HG03175 (cell line): ENCODE measurements at regions not wholly inside any gene's neighbourhood (a gene's known extent, or its start where the extent isn't known, plus 50 kb on each side); places are given as distances from the start of the nearest gene placed in this dataset.

ENCODE experiments used
- ATAC-seq: cut with Tn5 transposase; IDR thresholded peaks from one replicate; pipeline ENCODE4 v1.9.1; 2021; ENCODE audit warnings: mild to moderate bottlenecking, moderate library complexity; ENCODE audit not compliant: unreplicated experiment

DNA sequence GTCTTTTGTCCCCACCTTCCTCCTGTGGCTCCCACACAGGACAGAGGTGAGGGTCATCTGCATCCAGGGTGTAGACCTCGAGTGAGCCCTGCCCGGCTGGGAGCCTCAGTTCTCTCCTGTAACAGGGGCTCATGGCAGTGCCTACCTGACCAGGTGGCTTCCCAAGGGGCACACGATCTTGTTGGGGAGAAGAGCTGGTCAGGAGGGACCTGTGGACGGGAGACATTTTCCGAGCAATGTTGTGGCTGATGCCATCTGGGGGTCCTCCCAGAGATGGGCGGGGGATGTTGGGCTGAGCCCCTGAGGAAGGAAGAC is 51.9 kb downstream of the CEBPB start:
- no peak for ATAC-seq

DNA sequence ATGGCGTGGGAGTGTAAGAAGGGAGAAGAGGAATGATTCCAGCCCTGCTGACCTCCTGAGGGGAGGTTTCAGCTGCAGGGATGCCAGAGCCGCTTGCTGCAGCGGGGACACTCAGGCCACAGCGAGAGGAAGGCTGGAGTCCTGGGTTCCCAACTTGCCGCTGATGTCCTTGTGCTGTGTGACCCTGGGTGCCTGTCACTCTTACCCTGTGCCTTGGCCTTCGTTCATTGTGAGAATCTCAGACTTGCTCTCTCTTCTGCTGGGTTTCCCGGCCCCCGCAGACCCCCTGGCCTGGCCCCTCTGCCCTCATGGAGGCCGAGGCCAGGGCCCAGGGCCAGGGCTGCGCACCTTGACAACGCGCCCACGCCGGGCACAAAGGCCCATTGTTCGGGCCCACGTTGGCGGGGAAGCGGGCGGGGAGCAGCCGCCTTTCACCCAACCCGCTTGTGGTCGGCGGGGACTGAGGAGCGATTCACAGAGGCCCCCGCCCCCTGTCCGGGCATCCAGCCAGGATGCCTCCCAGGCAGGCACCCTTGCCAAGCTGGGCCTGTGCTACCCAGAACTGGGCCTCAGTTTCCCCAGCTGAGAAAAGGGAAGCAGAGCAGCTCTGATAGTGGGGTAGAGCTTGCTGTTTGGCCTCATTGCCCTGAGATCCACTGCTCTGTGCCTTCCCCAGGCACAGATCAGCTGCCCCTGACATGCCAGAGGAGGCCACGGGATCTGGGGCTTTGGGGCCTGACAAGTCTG is 52.4 kb downstream of the CEBPB start:
- no peak for ATAC-seq

DNA sequence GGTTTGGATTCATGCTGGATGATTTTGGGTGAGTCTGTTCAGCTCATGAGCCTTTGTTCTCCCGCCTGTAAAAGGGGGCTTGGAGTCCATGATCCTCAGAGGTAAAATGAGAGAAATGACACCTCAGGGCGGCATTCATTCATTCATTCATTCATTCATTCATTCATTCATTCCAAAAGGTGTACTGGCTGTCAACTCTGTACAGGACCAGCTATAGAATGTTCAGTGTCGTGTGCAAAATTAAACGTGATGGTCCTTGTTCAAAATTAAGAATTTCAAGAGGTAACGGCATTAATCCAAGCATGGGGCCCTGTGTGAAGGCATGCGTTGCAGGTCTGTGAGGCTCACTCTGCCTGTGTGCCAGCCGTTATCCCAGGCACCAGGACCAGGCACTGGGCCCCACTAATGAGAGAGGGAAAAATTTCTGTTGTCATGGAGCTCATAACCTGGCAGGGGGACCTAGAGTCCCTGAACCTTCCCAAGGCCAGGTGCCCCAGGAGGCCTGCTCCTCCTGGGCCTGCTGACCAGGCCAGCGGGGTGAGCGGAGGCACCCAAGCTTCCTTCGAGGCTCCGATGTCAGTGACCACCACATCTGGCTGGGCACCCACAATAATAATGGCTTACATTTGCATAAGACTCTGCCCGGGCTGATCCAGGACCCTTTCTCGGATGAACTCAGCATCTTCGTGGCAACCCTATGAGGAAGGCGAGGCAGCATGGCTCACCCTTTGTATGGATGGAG is 53.2 kb downstream of the CEBPB start:
- ATAC-seq, result no peak

DNA sequence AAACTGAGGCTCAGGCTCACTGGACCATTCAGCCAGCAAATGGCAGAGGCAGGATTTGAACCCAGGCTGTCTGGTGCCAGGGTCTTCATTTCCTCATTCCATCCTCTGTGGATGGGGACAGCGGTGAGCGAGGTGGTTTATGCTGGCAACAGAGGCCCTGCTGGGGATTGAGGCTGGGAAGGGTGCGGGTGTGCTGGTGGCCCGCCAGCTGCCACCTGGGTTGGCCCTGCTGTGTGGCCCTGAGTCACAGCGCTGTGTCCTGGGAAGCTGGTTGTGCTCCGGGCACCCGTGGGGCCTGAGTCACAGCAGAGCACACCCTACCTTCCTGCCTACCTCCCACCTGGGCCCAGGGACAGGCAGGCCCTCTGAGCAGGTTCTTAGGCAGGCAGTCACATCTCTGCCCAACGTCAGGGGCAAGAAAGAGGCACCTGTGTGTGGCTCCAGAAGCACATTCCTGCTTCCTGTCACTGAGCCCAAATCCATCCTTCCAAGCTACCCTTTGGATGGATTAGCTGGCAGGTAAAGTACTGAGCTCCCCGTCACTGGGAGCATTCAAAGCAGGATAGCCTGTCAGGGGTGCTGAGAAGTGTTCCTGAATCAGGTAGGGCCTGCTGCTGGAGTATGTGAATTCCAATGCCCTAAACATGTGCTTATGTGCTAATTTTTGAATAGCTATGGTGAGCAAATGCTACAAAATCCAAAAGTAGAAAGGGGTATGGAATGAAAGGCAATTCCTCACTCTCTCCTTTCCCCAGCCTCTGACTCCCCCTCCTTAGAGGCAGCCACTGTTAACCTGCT is 53.9 kb downstream of the CEBPB start:
- no peak for ATAC-seq

DNA sequence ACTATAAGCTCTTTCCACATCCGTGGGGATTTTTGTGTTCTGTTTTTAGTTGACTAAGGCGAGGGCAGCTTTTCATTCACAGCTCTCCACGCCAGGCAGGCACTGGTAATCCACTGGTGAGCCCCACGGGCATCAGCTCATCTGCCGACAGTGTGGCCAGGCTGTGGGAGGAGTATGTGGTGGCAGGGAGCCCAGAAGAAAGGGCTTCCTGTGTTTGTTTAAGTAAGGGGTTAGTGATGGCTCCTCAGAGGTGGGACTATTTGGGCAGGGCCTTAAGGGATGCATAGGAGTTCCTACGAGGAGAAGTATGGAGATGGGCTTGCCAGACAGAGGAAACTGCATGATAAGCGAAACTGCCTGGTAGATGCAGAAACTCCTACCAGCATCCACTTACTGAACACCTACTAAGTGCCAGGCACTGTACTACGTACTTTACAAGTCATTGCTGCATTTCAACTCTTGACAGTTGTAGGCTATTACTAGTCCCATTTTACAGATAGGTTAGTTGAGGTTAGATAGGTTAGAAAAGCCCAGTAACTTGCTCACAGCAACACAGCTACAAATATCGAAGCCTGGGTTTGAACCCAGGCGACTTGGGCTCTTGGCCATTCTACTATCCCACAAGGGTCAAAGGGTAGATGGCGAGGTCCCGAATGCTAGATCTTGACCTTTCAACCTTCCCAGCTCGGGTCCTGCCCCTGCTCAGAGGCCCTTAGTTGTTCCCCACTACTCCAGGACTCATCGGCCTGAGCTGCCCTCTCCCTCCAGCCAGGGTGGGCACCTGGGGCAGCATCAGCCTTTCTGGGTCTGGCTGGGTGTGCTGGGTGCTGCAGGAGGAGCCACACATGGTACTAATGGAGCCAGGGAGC is 55.1 kb downstream of the CEBPB start:
- no peak for ATAC-seq

DNA sequence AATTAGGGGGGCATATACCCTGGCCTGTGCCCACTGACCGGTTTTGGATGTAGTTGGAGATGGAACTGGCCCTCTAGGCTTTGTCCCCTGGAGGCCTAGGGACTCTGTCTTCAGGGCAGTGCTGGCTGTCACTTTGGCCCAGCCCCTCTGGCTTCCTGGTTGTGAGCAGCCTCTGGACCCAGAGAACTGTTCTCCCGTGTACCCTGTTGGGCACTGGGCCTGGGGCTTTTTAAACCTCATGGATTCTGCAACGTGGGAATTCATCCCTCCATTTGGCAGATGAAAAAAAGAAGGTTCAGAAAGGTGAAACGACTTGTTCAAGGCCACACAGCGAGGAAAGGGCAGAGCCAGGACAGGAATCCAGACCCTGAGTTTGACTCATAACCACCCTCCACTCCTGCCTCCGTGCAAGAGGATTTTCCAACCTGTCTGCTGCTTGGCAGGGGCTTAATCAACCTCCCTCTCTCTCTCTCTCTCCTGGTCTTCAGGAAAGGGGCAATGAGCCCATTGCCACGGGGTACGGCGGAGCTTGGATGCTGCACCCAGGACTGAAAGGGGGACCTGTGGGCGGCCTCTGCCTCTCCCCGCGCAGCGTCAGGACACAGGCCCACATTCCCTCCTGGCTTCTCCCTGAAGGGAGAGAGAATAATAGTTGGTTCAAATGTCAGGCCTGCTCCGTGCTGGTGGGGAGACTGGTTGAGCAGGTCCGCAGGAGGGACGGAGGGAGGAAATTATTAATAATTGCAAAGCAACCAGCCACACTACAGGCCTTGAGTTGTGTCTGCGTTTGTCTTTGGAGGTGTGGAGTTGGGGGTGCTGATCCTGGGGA is 56.0 kb downstream of the CEBPB start:
- no peak for ATAC-seq

DNA sequence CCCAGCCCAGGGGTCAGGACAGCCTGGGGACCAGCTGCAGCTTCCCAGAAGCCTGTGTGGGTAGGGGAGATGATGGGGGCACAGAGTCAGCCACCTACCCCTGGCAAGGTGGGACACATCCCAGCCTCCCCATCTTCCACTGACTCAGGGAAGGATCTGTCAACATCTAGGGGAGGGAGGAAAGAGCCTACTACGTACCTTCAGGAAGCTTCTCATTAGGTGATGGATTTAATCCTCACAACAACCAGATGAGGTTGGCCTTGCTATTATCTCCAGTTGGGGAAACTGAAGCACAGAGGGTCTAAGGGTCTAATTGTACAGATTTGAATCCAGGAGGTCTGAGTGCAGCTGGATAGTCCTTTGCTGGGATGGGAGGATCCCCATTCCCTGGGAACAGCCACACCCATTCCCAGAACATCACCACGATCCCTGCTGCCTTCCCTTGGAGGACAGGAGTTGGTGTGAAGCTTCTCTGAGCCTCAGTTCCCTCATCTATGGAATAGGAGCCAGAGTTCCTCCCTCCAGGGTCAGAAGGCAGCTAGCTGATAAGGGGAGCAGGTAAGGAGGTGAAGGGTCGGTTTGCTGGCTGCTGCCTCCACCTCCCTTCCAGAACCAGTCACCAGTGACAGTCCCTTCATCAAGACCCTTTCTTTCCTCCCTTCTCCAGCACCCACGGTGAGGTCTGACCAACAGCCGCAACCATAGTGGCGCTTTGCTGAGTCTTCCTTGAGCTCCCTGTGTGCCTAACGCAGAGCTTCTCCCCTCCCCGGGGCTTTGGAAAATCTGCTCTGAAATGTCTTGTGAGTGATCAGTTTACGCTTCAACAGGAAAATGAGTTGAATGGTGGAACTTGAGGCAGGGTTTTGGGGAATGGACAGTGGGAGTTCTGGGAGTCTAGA is 56.8 kb downstream of the CEBPB start:
- no peak for ATAC-seq

DNA sequence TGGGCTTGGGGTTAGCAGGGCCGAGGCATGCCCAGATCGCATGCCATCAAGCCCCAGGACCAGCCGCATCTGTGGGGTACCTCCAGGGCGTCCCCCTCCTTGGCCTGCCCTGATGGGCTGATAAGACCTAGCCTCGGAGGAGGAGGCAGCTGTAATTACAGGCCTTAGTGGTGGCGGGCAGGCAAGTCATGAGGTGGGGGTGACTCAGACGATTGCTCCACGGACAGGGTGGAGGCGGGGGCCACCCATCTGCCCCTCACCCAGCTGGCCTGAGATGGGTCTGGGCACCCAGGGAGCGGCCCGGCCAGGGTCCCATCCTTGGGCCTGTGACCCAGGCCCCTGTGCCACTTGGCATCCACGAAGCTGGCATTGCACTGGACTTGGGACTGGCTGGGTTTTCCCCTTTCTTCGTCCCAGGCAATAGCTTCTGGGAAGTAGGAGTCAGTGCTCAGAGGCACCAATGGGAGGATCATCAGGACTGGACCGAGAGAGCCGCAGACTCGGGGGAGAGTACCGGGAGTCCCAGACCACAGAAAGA is 57.5 kb downstream of the CEBPB start:
- no peak for ATAC-seq

DNA sequence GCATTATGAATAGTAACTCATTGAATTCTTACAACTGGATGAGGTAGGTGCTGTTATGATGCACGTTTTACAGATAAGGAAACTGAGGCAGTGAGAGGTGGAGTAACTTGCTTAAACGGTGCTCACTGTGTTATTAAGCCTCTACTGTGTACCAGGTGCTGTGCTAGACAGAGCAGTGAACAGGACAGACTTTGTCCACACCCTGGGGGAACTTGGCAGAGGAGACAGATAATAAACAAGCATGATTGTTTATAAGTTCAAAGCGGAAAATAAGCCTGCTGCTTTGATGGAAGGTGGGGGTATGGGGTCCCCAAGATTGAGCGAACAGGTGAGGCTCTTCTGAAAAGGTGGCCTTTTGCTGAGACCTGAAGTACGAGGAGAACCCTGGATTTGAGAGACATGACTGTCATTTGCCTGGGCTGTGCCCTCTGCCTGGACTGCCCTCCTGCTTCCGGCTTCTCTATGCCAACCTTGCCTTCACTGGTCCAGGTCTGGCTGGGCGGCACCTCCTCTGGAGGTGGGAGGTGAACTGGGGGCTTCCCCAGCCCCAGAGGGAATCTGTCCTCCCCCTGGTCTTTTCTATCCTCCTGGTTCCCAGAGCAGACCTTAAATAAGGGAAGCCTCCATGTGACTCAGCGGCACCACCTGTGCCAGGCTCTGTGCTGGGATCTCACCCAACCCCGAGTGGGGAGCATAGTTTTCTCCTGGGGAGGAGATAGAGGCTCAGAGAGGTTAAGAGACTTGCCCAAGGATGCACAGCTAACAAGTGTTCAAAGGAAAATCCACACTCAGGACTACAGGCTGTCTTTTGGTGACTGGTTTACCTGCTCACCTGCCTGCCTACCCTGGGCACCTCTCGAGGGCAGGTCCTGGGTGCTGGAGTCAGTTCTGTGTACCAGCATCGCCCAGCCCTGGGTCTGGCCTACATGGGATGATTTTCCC is 59.1 kb downstream of the CEBPB start:
- no peak for ATAC-seq

DNA sequence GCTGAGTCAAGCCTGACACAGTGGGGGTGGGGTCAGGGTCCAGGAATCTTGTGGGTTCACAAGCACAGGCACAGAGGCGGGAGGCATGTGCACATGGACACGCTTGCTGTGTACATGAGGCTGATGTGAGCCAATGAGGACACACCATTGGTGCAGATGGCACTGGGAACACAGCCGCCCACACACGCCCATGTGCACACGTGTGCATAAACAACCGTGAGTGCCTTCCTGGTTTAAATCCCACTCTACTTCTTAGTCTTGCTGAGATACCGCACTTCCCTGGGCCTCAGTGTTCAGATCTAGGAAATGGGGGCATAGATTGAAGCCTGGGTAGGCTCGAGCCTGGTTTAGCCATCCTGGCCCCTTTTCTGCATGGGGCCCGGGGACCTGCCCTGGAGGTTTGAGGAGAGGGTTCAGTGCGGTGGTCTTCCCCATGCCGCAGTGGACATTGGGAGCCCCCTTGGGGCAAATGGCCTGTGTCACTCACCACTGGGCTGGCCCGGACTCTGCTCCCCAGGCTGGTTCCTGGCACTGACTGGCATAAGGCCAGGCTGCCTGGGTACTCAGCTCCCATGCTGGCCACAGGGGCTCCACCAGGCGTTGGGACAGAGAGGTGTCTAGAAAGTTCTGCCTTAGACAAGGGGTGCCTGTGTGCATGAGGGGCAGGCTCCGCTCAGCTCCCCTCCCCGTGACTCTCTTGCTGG is 60.2 kb downstream of the CEBPB start:
- no peak for ATAC-seq

DNA sequence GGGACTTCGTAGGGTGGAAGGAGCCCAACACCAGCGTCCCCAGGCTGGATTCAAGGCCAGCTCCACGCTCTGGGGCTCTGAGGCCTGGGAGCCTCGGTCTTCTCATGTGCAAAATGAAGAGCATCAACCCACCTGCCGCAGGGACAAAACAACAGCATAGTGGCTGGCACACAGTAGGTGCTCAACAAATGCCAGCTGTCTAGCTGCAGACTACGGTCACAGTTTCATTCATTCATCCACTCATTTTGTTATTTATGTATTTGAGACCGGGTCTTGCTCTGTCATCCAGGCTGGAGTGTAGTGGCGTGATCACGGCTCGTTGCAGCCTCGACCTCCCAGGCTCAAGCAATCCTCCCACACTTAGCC is 60.7 kb downstream of the CEBPB start:
- ATAC-seq, result no peak

DNA sequence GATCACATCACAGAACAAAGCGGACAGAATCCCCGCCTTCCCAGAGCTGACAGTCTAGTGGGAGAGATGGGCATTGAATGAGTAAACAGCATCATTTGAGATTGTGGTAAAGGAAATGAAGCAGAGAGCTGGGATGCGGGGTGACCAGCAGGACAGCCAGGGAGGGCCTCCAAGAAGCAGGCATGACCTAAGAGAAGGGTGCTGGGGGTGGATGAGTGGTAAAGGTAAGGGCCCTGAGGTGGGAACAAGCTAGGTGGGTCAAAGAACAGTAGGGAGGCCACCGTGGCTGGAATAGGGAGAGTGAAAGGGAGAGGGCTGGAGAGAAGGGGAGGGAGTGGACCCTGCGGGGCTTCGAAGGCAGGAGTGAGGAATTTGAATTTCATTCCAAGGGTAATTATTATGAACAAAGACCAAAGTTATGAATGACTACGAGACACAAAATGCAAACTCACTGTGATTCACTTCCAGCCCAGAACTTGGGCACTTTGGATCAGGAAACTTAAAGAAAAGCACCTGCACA is 61.4 kb downstream of the CEBPB start:
- no peak for ATAC-seq

DNA sequence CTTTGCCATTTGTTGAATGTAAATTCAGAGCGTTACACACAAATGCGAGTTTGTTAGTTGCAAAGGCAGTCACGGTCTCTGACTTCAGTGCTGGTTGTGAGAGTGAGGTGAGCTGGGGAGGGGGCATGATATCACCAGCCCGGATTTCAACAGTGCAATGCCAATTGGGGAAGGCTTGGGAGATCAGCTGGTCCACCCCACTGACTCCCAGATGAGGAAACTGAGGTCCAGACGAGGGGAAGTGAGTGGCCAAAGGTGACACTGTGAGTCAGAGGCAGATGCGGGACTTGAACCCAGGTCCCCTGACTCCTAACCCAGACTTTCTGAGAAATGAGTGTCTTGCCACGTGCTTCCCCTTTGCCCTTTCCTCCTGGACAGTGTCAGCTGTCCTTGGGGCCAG is 62.1 kb downstream of the CEBPB start:
- no peak for ATAC-seq

DNA sequence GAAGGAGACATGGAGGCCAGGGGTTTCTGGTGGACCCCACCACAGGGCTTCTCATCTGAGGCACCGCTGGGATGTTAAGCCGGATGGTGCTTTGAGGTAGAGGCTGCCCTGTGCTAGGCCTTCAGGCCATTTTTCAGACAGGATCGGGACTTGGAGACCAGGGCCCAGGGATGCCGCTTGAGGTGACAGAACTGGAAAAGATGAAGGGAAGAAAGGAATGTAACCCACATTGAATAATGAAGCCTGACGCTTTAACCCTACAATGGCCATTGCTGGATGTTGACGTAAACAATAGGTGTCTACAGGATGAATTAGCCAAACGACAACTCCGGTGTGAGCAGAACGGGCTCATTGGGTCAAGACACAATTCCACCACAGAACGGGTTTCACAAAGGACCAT is 62.5 kb downstream of the CEBPB start:
- ATAC-seq, result no peak

DNA sequence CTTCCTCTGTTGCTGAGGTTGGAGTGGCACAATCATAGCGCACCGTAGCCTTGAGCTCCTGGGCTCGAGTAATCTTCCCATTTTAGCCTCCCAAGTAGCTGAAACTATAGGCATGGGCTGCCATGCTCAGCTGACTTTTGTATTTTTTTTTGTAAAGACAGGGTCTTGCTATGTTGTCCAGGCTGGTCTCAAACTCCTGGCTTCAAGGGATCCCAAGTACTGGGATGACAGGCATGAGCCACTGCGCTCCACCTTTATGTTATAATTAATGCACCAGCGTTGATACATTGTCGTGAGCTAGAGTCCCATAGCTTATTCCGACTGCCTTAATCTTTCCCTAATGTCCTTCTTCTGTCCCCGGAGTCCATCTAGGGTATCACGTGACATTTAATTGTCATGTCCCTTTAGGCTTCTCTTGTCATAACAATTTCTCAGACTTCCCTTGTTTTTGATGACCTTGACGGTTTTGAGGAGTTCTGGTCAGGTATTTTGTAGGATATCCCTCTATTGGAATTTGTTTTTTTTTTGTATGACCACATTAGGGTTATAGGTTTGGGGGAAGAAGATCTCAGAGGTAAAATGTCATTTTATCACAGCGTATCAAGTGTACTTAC is 63.9 kb downstream of the CEBPB start:
- no peak for ATAC-seq

DNA sequence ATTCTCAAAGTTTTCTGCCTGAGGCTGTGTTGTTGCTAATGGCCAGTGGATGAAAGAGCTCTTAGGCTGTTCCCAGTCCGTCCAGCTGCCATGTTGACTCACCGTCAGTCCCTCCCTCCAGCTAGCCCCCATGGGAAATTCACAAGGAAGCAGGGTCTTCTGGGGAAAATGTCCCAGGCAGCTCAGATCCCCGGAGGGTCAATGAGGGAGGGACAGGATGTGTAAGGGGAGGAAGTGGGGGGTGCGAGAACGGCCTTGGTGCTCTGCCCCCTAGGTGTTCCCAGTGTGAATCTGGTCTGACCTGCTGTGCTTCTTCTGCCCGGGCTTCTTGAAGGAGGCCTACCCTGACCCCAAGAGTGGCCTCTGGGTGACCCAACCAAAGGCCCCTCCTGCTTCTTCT is 65.9 kb downstream of the CEBPB start:
- no peak for ATAC-seq

DNA sequence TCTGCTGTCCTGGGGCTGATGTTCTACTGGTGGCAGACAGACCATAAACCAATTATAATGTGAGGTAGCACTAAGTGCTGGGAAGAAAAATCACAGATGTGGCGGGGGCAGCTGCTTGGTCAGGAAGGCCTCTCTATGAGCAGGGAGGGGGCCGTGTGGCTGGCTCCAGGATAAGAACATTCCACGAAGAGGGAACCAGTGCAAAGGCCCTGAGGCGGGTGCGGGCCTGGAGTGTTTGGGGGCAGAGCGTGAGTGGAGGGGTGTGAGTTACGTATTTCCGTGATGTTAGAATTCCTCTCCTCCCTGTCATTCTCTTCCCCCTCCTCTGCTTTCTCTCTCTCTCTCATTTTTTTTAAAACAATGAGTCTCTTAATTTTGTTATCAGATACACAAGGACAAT is 67.2 kb downstream of the CEBPB start:
- no peak for ATAC-seq
